ENCODE measurements at regions not wholly inside any gene's neighbourhood (a gene's known extent, or its start where the extent isn't known, plus 50 kb on each side); places are given as distances from the start of the nearest gene placed in this dataset.

DNA sequence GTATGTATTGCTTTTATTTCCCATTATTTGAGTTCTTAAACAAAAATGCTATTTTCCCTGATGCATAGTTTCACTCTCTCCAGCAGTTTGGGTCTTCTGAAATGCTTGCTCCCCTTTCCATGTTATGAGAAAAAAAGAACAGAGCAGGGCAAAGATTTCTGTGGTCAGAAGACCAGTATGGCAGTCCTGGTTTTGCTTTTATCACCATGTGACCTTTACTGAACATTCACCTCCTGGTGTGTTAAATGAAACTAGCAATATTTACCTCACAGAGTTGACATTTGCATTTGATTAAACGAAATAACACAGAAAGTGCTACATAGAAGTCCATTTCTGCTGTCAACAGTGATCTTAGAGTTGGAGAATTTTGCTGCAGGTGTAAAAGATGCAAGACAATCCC, 141.0 kb upstream of the G2E3 start:
- Mint-ChIP-seq H3K36me3 (ENCODE audit: unreplicated experiment) (no peaks in the 10 kb centered on the region), H3K9me3 (ENCODE audit: unreplicated experiment) (no peaks in the 10 kb centered on the region), H3K4me1 (ENCODE audit: low read depth, unreplicated experiment) (no peaks in the 10 kb centered on the region), H3K27me3 (ENCODE audit: unreplicated experiment) (no peaks in the 10 kb centered on the region), H3K4me3 (ENCODE audit: unreplicated experiment) (no peak overlapping the region), H3K27ac (ENCODE audit: unreplicated experiment) (no peak overlapping the region)
- no peak for DNase-seq
- TF ChIP-seq, protein P1, sequence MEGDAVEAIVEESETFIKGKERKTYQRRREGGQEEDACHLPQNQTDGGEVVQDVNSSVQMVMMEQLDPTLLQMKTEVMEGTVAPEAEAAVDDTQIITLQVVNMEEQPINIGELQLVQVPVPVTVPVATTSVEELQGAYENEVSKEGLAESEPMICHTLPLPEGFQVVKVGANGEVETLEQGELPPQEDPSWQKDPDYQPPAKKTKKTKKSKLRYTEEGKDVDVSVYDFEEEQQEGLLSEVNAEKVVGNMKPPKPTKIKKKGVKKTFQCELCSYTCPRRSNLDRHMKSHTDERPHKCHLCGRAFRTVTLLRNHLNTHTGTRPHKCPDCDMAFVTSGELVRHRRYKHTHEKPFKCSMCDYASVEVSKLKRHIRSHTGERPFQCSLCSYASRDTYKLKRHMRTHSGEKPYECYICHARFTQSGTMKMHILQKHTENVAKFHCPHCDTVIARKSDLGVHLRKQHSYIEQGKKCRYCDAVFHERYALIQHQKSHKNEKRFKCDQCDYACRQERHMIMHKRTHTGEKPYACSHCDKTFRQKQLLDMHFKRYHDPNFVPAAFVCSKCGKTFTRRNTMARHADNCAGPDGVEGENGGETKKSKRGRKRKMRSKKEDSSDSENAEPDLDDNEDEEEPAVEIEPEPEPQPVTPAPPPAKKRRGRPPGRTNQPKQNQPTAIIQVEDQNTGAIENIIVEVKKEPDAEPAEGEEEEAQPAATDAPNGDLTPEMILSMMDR (IDR thresholded peaks at IDR 0.05; ENCODE audit: partially characterized antibody, unreplicated experiment), result no peak

- Mint-ChIP-seq H3K4me1 (ENCODE audit: low read depth, unreplicated experiment) (no peaks in the 10 kb centered on the region), H3K36me3 (ENCODE audit: unreplicated experiment) (no peaks in the 10 kb centered on the region), H3K27me3 (ENCODE audit: unreplicated experiment) (no peaks in the 10 kb centered on the region), H3K4me3 (ENCODE audit: unreplicated experiment) (no peak overlapping the region), H3K9me3 (ENCODE audit: unreplicated experiment) (no peaks in the 10 kb centered on the region), H3K27ac (ENCODE audit: unreplicated experiment) (no peak overlapping the region)
- TF ChIP-seq, protein P1 (IDR thresholded peaks at IDR 0.05; ENCODE audit: partially characterized antibody, unreplicated experiment), result no peak
- no peak for DNase-seq
Measured at GRCh38 chr14:30419037-30419436, 139.9 kb upstream of the G2E3 start.

DNA sequence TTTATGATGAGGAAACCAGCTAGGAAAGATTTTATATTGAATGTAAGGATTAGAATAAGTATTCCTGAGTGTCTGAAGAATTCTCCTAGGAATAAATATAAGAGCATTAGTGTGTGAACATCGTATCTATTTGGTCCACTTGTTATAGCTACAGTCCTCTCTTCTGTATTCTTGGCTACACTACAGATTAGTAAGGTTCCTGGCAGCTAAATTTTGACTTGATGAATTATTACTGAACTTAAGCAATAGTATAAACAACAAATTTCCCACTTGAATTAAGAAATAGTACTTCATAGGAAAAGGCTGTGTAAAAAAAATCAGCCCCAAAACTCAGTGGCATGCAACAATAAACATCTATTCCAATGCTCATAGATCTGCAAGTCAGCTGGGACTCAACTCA, 138.4 kb upstream of the G2E3 start:
- DNase-seq, result no peak
- Mint-ChIP-seq H3K36me3 (ENCODE audit: unreplicated experiment) (no peaks in the 10 kb centered on the region), H3K27ac (ENCODE audit: unreplicated experiment) (no peak overlapping the region), H3K27me3 (ENCODE audit: unreplicated experiment) (no peaks in the 10 kb centered on the region), H3K4me1 (ENCODE audit: low read depth, unreplicated experiment) (no peaks in the 10 kb centered on the region), H3K9me3 (ENCODE audit: unreplicated experiment) (no peaks in the 10 kb centered on the region), H3K4me3 (ENCODE audit: unreplicated experiment) (no peak overlapping the region)
- TF ChIP-seq, protein P1 (IDR thresholded peaks at IDR 0.05; ENCODE audit: partially characterized antibody, unreplicated experiment), result no peak

- H3K36me3 Mint-ChIP-seq (ENCODE audit: unreplicated experiment), result no peaks in the 10 kb centered on the region
- H3K27me3 Mint-ChIP-seq (ENCODE audit: unreplicated experiment), result no peaks in the 10 kb centered on the region
- TF ChIP-seq, protein P1 (IDR thresholded peaks at IDR 0.05; ENCODE audit: partially characterized antibody, unreplicated experiment), result no peak
- H3K4me3 Mint-ChIP-seq (ENCODE audit: unreplicated experiment), result no peak overlapping the region
- no peak overlapping the region for H3K27ac Mint-ChIP-seq (ENCODE audit: unreplicated experiment)
- DNase-seq, result no peak
- no peaks in the 10 kb centered on the region for H3K4me1 Mint-ChIP-seq (ENCODE audit: low read depth, unreplicated experiment)
- H3K9me3 Mint-ChIP-seq (ENCODE audit: unreplicated experiment), result no peaks in the 10 kb centered on the region
Measured at GRCh38 chr14:30426463-30426862, 132.5 kb upstream of the G2E3 start.

DNA sequence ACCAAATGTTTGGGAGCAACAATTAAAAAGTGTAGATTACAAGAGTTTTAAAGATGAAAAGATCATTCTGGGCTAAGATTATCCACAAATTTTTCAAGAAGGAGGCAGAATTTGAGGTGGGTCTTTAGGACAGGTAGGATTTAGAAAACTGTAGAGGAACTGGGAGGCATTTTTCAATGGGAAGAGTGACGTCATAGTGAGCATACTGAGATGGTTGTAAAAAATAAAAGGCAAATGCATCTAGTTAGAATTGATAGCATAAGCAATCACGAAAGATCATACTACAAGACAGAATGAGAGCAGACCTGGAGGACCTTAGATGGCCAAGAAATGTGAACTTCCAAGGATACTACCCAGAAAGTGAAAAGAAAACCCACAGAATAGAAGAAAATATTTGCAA, 131.6 kb upstream of the G2E3 start:
- no peak for DNase-seq
- Mint-ChIP-seq H3K27ac (ENCODE audit: unreplicated experiment) (no peak overlapping the region), H3K4me3 (ENCODE audit: unreplicated experiment) (no peak overlapping the region), H3K9me3 (ENCODE audit: unreplicated experiment) (no peaks in the 10 kb centered on the region), H3K4me1 (ENCODE audit: low read depth, unreplicated experiment) (no peaks in the 10 kb centered on the region), H3K27me3 (ENCODE audit: unreplicated experiment) (no peaks in the 10 kb centered on the region), H3K36me3 (ENCODE audit: unreplicated experiment) (no peaks in the 10 kb centered on the region)
- TF ChIP-seq, protein P1 (IDR thresholded peaks at IDR 0.05; ENCODE audit: partially characterized antibody, unreplicated experiment), result no peak

Measured in glutamatergic neuron (in vitro differentiated cells).